Gastrocnemius medialis (tissue), 4 donors: ENCODE measurements at regions not wholly inside any gene's neighbourhood (a gene's known extent, or its start where the extent isn't known, plus 50 kb on each side); places are given as distances from the start of the nearest gene placed in this dataset.

Experiments used
- POLR2A ChIP-seq, 2 donors: fragments of 450-650 bp; IDR thresholded peaks; one replicate each; pipeline ENCODE4 v1.6.1; 2017; ENCODE audit warnings: antibody characterized with exemption in 2 of 2, mild to moderate bottlenecking in 2 of 2, moderate library complexity in 2 of 2
- TF ChIP-seq, protein P1 (sequence below), 5 experiments: fragments of 450-650 bp in 3 of 5; fragments of 200-600 bp in 2 of 5; sonication (generic) in 2 of 5; IDR thresholded peaks in 4 of 5; conservative IDR thresholded peaks in 1 of 5; 1 replicate in 4 of 5; 2 replicates in 1 of 5; pipeline ENCODE4 v1.5.1; 2016 to 2019; ENCODE audit warnings: antibody characterized with exemption in 5 of 5, mild to moderate bottlenecking in 3 of 5, moderate library complexity in 3 of 5

DNA sequence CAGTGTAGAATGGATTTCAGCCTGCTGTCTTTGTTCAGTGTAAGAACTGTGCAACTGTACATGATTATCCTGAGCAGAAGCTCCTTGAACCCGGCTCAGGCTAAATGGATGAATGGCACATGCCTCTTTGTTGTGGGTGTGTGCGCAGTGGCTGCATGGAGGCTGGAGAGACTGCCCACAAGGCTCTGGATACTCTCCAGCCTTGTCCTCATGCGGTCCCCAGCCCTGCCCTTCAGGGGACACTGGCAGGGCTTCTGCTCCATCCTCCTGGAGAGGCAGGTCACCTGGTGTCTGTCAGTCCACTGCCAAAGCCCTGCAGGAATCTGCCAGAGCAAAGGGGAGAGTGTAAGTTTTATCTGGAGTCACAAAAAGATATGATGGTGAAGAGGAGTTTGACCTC is 241.7 kb upstream of the EXOC2 start:
- TF ChIP-seq, protein P1, sequence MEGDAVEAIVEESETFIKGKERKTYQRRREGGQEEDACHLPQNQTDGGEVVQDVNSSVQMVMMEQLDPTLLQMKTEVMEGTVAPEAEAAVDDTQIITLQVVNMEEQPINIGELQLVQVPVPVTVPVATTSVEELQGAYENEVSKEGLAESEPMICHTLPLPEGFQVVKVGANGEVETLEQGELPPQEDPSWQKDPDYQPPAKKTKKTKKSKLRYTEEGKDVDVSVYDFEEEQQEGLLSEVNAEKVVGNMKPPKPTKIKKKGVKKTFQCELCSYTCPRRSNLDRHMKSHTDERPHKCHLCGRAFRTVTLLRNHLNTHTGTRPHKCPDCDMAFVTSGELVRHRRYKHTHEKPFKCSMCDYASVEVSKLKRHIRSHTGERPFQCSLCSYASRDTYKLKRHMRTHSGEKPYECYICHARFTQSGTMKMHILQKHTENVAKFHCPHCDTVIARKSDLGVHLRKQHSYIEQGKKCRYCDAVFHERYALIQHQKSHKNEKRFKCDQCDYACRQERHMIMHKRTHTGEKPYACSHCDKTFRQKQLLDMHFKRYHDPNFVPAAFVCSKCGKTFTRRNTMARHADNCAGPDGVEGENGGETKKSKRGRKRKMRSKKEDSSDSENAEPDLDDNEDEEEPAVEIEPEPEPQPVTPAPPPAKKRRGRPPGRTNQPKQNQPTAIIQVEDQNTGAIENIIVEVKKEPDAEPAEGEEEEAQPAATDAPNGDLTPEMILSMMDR (IDR thresholded peaks at IDR 0.05 in 4 of 5, conservative IDR thresholded peaks at IDR 0.05 in 1 of 5) = no peak
- no peak for TF ChIP-seq POLR2A (IDR thresholded peaks at IDR 0.05)
